ENCODE measurements at regions not wholly inside any gene's neighbourhood (a gene's known extent, or its start where the extent isn't known, plus 50 kb on each side); places are given as distances from the start of the nearest gene placed in this dataset.

- TF ChIP-seq CTCF (IDR thresholded peaks at IDR 0.05) (no peak), ZFX (IDR thresholded peaks at IDR 0.05; ENCODE audit: borderline replicate concordance) (no peak)
Measured at GRCh38 chr9:115596021-115596745, 478.2 kb upstream of the TNC start.

All from 22Rv1 (cell line).